Mesenchymal stem cell (in vitro differentiated cells and primary cell): ENCODE measurements at regions not wholly inside any gene's neighbourhood (a gene's known extent, or its start where the extent isn't known, plus 50 kb on each side); places are given as distances from the start of the nearest gene placed in this dataset.

Experiments used
- DNase-seq: peaks from one replicate; pipeline ENCODE4 v3.0.0-alpha.2; 2013
- H2AFZ ChIP-seq: one replicate; pipeline ENCODE4 v1.6.1; 2013; ENCODE audit warnings: low read depth, mild to moderate bottlenecking, control low read depth, inconsistent platforms, low read length, moderate library complexity
- H2AK5ac ChIP-seq: 2 replicates; pipeline ENCODE4 v1.6.1; 2013; ENCODE audit warnings: low read length, moderate library complexity, mild to moderate bottlenecking, inconsistent platforms; ENCODE audit not compliant: severe bottlenecking
- H2BK120ac ChIP-seq: one replicate; pipeline ENCODE4 v1.6.1; 2013; ENCODE audit warnings: low read depth, mild to moderate bottlenecking, inconsistent platforms, low read length, moderate library complexity
- H2BK12ac ChIP-seq, 2 experiments: one replicate each; pipeline ENCODE4 v1.6.1; 2013; ENCODE audit warnings: inconsistent platforms in 2 of 2, low read length in 2 of 2, mild to moderate bottlenecking in 2 of 2, moderate library complexity in 2 of 2, control low read depth in 1 of 2
- H2BK15ac ChIP-seq: one replicate; pipeline ENCODE4 v1.6.1; 2013; ENCODE audit warnings: mild to moderate bottlenecking, low read depth, inconsistent platforms; ENCODE audit not compliant: poor library complexity, severe bottlenecking
- H2BK5ac ChIP-seq: 2 replicates; pipeline ENCODE4 v1.6.1; 2013; ENCODE audit warnings: low read depth, mild to moderate bottlenecking, low read length, control low read depth, inconsistent platforms; ENCODE audit not compliant: poor library complexity, severe bottlenecking
- H3K14ac ChIP-seq, 2 experiments: one replicate each; pipeline ENCODE4 v1.6.1; 2013; ENCODE audit warnings: inconsistent platforms in 2 of 2, low read length in 2 of 2, control low read depth in 1 of 2, mild to moderate bottlenecking in 1 of 2, moderate library complexity in 1 of 2
- H3K18ac ChIP-seq, 2 experiments: one replicate each; pipeline ENCODE4 v1.6.1; 2013; ENCODE audit warnings: inconsistent platforms in 2 of 2, low read length in 2 of 2, control low read depth in 1 of 2, low read depth in 1 of 2, mild to moderate bottlenecking in 1 of 2
- H3K23ac ChIP-seq, 2 experiments: one replicate each; pipeline ENCODE4 v1.6.1; 2013; ENCODE audit warnings: inconsistent platforms in 2 of 2, low read length in 2 of 2, mild to moderate bottlenecking in 2 of 2, moderate library complexity in 2 of 2, control low read depth in 1 of 2
- H3K27ac ChIP-seq: 2 replicates; pipeline ENCODE4 v1.5.1; 2013; ENCODE audit warnings: mild to moderate bottlenecking, moderate library complexity, low read length, control low read depth, inconsistent platforms; ENCODE audit not compliant: poor library complexity, severe bottlenecking
- H3K27me3 ChIP-seq, 2 experiments: 2 replicates each; pipeline versions ENCODE4 v1.6.1 to v1.7.0; 2013; ENCODE audit warnings: low read length in 2 of 2, mild to moderate bottlenecking in 2 of 2, moderate library complexity in 2 of 2, control low read depth in 1 of 2, inconsistent platforms in 1 of 2; ENCODE audit not compliant: control insufficient read depth in 1 of 2, insufficient read depth in 1 of 2
- H3K36me3 ChIP-seq, 2 experiments: 2 replicates each; pipeline versions ENCODE4 v1.6.1 to v1.7.0; 2013; ENCODE audit warnings: low read length in 2 of 2, control low read depth in 1 of 2, inconsistent platforms in 1 of 2, low read depth in 1 of 2, mild to moderate bottlenecking in 1 of 2; ENCODE audit not compliant: insufficient read depth in 2 of 2, control insufficient read depth in 1 of 2
- H3K4ac ChIP-seq, 2 experiments: one replicate each; pipeline ENCODE4 v1.6.1; 2013; ENCODE audit warnings: inconsistent platforms in 2 of 2, low read length in 2 of 2, mild to moderate bottlenecking in 2 of 2, moderate library complexity in 2 of 2, control low read depth in 1 of 2, low read depth in 1 of 2
- H3K4me1 ChIP-seq: 2 replicates; pipeline ENCODE4 v1.6.1; 2013; ENCODE audit warnings: low read depth, low read length, control low read depth; ENCODE audit not compliant: control insufficient read depth, insufficient read depth
- H3K4me2 ChIP-seq: 2 replicates; pipeline ENCODE4 v1.6.1; 2013; ENCODE audit warnings: low read length, mild to moderate bottlenecking, inconsistent platforms; ENCODE audit not compliant: poor library complexity, severe bottlenecking
- H3K4me3 ChIP-seq, 2 experiments: 2 replicates each; pipeline versions ENCODE4 v1.5.1 to v1.7.0; 2013; ENCODE audit warnings: low read length in 2 of 2, mild to moderate bottlenecking in 2 of 2, control low read depth in 1 of 2, low read depth in 1 of 2; ENCODE audit not compliant: insufficient read depth in 1 of 2
- H3K79me1 ChIP-seq: replicated peaks from 2 replicates; pipeline ENCODE4 v1.6.1; 2013; ENCODE audit warnings: mild to moderate bottlenecking, control low read depth, low read length, inconsistent platforms; ENCODE audit not compliant: poor library complexity, severe bottlenecking
- H3K9ac ChIP-seq: 2 replicates; pipeline ENCODE4 v1.7.0; 2013; ENCODE audit warnings: mild to moderate bottlenecking, low read length, moderate library complexity
- H3K9me3 ChIP-seq: 2 replicates; pipeline ENCODE4 v1.7.0; 2013; ENCODE audit warnings: mild to moderate bottlenecking, low read length; ENCODE audit not compliant: control insufficient read depth
- H4K8ac ChIP-seq: one replicate; pipeline ENCODE4 v1.6.1; 2013; ENCODE audit warnings: inconsistent platforms, mild to moderate bottlenecking, low read length, moderate library complexity
- H4K91ac ChIP-seq: one replicate; pipeline ENCODE4 v1.6.1; 2013; ENCODE audit warnings: mild to moderate bottlenecking, low read length, inconsistent platforms
- WGBS: methylation state at CpG from one replicate; pipeline ENCODE4 v1.1.7; 2013; ENCODE audit warnings: mixed read lengths; 5-methylcytosine and 5-hydroxymethylcytosine counted together

DNA sequence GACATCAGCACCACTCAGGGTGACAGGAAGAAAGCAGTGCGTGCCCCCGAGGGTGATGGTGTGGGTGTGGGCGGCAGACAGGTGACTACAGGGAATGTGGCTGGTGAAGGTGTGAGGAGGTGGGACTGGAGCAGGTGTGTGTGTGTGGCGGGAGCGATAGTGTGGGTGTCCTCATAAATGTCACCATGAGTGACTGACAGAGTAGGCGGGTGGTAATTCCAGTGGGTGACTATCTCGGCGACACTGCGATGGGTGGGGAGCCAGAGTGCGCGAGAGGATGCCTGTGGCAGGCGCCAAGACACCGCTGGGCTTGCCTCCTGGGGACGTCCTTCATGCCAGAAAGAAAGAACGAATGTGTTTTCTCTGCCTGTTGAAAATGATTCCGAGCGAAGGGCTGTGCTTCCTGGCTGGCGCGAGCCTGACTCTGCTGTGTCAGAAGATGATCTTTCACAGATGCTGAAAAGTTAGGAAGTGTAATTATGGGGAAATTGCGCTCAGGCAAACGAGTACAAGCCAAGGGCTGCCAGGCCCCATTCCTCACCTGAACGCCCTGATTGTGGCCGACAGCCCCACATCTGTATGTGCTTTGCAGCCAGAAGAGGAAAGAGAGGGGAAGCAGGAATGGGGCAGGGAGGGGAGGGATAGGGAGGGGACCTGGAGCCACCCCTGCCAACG, 98.8 kb upstream of the CD82 start:
- H4K91ac ChIP-seq: no peak overlapping the region
- no peak overlapping the region for H2BK12ac ChIP-seq
- DNase-seq: no peak
- no peak overlapping the region for H3K4me3 ChIP-seq
- H3K23ac ChIP-seq: no peak overlapping the region
- H2BK5ac ChIP-seq: no peak overlapping the region
- no peak overlapping the region for H3K27ac ChIP-seq
- no peaks in the 10 kb centered on the region for H3K79me1 ChIP-seq
- WGBS: 85% methylated on average over 24 of the region's 24 CpGs
- H2AFZ ChIP-seq: no peak overlapping the region
- H3K14ac ChIP-seq: no peak overlapping the region
- no peak overlapping the region for H3K9ac ChIP-seq
- no peak overlapping the region for H2BK120ac ChIP-seq
- no peak overlapping the region for H2AK5ac ChIP-seq
- peaks cover 36 to 73% of the 10 kb centered on the region in 2 experiments for H3K27me3 ChIP-seq
- no peak overlapping the region for H3K4ac ChIP-seq
- H4K8ac ChIP-seq: no peak overlapping the region
- H3K18ac ChIP-seq: no peak overlapping the region
- H3K4me1 ChIP-seq: peaks cover 5% of the 10 kb centered on the region
- H3K36me3 ChIP-seq: no peaks in the 10 kb centered on the region
- no peak overlapping the region for H3K4me2 ChIP-seq
- H3K9me3 ChIP-seq: peaks cover 26% of the 10 kb centered on the region
- no peak overlapping the region for H2BK15ac ChIP-seq

DNA sequence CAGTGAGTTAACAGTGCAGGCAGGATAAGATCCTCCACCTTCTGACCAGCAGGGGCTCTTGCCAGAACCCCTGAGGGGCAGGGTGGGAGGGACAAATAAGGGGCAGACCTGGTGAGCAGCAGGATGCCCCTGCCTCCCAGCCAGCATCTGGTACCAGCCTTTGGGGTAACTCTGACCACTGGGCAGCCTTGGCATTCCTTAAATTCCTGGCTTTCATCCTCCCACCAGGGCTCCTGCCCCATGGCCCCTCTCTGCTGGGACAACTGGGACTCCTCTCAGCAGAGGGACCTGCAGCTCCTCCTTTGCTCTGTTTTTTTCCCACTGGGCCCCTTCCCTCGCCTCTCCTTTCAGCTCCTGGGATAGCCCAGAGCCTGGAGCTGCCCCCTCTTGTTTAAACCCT, 98.0 kb upstream of the CD82 start:
- Histone ChIP-seq H2AK5ac (no peak overlapping the region), H2BK15ac (no peak overlapping the region), H4K8ac (no peak overlapping the region), H2AFZ (no peak overlapping the region), H4K91ac (no peak overlapping the region), H3K4ac (no peak overlapping the region), H3K18ac (no peak overlapping the region), H3K27me3 (peaks cover 36 to 76% of the 10 kb centered on the region in 2 experiments), H3K4me3 (no peak overlapping the region), H3K23ac (no peak overlapping the region), H2BK120ac (no peak overlapping the region), H3K27ac (no peak overlapping the region), H3K9ac (no peak overlapping the region), H3K9me3 (peaks cover 25% of the 10 kb centered on the region), H3K4me2 (no peak overlapping the region), H2BK12ac (no peak overlapping the region), H3K14ac (no peak overlapping the region), H2BK5ac (no peak overlapping the region), H3K4me1 (peaks cover 5% of the 10 kb centered on the region), H3K79me1 (no peaks in the 10 kb centered on the region), H3K36me3 (no peaks in the 10 kb centered on the region)
- no peak for DNase-seq
- WGBS: 25% methylated on average over 1 of the region's 1 CpG

DNA sequence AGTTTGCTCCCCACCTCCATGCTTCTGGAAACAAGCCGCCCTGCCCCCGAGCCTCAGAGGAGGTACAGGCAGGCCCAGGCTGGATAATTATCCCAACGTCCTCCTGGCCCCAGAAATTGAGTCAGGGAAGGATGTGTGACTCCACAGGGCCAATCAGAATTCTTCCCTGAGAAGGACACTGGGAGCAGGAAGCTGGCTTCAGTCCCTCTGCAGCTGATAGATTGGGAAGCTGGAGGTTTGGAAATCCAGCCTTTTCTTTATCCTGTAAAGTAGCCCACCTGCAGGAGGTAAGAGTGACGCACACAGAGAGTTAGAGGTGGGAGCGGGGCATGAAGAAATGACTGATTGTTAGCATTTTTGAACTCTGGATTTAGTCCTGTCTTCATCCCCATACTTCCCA, 97.5 kb upstream of the CD82 start:
- Histone ChIP-seq H4K91ac (no peak overlapping the region), H3K9ac (no peak overlapping the region), H4K8ac (no peak overlapping the region), H2BK15ac (no peak overlapping the region), H3K79me1 (no peaks in the 10 kb centered on the region), H3K27ac (no peak overlapping the region), H2BK120ac (no peak overlapping the region), H3K14ac (no peak overlapping the region), H2AFZ (no peak overlapping the region), H3K4me1 (peaks cover 5% of the 10 kb centered on the region), H3K18ac (no peak overlapping the region), H2BK5ac (no peak overlapping the region), H2BK12ac (no peak overlapping the region), H3K4me3 (no peak overlapping the region), H2AK5ac (no peak overlapping the region), H3K23ac (no peak overlapping the region), H3K4ac (no peak overlapping the region), H3K27me3 (peaks cover 41 to 80% of the 10 kb centered on the region in 2 experiments), H3K36me3 (no peaks in the 10 kb centered on the region), H3K9me3 (peaks cover 25% of the 10 kb centered on the region), H3K4me2 (no peak overlapping the region)
- WGBS: 64% methylated on average over 3 of the region's 5 CpGs
- no peak for DNase-seq

DNA sequence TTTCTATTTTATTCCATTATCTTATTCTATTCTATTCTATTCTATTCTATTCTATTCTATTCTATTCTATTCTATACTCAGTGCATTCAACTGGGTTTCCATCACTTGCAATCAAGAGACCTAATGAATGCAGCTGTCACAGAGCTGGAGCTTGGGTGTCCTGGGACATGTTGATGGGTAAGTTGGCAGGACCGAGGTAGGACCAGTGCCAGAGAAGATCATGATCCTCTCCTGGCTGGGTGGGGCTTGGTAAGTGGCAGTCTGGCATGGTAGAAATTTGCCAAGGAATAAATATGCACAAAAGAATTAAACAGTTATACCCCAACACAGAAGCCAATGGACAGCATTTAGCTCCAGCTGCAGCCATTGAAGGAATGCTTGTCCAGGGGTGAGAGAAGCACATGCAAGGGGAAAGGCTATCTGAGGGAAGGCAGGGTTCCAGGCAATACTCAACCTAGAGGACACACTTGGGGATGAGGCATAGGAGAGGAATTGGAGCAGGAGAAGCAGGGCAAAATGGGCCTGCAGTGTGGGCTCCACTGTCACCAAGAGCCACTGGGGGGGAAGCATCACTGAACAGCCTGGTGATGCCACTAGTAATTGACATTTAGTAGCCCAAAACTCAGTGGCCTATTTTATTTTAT, 97.0 kb upstream of the CD82 start:
- Histone ChIP-seq H4K91ac (no peak overlapping the region), H3K9me3 (peaks cover 20% of the 10 kb centered on the region), H3K4ac (no peak overlapping the region), H2BK12ac (no peak overlapping the region), H2AFZ (no peak overlapping the region), H3K27ac (no peak overlapping the region), H3K27me3 (peaks cover 44 to 84% of the 10 kb centered on the region in 2 experiments), H2BK5ac (no peak overlapping the region), H3K9ac (no peak overlapping the region), H3K23ac (no peak overlapping the region), H3K4me3 (no peak overlapping the region), H3K36me3 (no peaks in the 10 kb centered on the region), H2AK5ac (no peak overlapping the region), H2BK120ac (no peak overlapping the region), H4K8ac (no peak overlapping the region), H3K14ac (no peak overlapping the region), H3K18ac (no peak overlapping the region), H3K4me1 (peaks cover 5% of the 10 kb centered on the region), H3K4me2 (no peak overlapping the region), H3K79me1 (no peaks in the 10 kb centered on the region), H2BK15ac (no peak overlapping the region)
- DNase-seq: no peak
- WGBS: 45% methylated on average over 1 of the region's 1 CpG
